Endothelial cell (in vitro differentiated cells): ENCODE measurements at regions not wholly inside any gene's neighbourhood (a gene's known extent, or its start where the extent isn't known, plus 50 kb on each side); places are given as distances from the start of the nearest gene placed in this dataset.

Experiments
- DNase-seq: peaks from one replicate; pipeline ENCODE4 v3.0.0; 2021; ENCODE audit warnings: low spot score
- H3K27ac Mint-ChIP-seq: one replicate; pipeline ENCODE4 v1.8.0; 2021; ENCODE audit warnings: mixed read lengths, inconsistent platforms; ENCODE audit not compliant: unreplicated experiment
- H3K27me3 Mint-ChIP-seq: one replicate; pipeline ENCODE4 v1.8.0; 2021; ENCODE audit warnings: mild to moderate bottlenecking, moderate library complexity, mixed read lengths, inconsistent platforms; ENCODE audit not compliant: unreplicated experiment
- H3K36me3 Mint-ChIP-seq: one replicate; pipeline ENCODE4 v1.8.0; 2021; ENCODE audit warnings: mild to moderate bottlenecking, low read depth, mixed read lengths, inconsistent platforms; ENCODE audit not compliant: unreplicated experiment
- H3K4me1 Mint-ChIP-seq: one replicate; pipeline ENCODE4 v1.8.0; 2021; ENCODE audit warnings: mild to moderate bottlenecking, mixed read lengths, inconsistent platforms; ENCODE audit not compliant: unreplicated experiment
- H3K4me3 Mint-ChIP-seq: one replicate; pipeline ENCODE4 v1.8.0; 2021; ENCODE audit warnings: mild to moderate bottlenecking, mixed read lengths, inconsistent platforms; ENCODE audit not compliant: unreplicated experiment
- H3K9me3 Mint-ChIP-seq: one replicate; pipeline ENCODE4 v1.8.0; 2021; ENCODE audit warnings: mixed read lengths, inconsistent platforms; ENCODE audit not compliant: unreplicated experiment
- TF ChIP-seq, protein P1 (sequence below): fragments of 200-600 bp; sonication (generic); IDR thresholded peaks from one replicate; pipeline ENCODE4 v1.5.0; 2021; ENCODE audit warnings: antibody characterized with exemption; ENCODE audit not compliant: unreplicated experiment

DNA sequence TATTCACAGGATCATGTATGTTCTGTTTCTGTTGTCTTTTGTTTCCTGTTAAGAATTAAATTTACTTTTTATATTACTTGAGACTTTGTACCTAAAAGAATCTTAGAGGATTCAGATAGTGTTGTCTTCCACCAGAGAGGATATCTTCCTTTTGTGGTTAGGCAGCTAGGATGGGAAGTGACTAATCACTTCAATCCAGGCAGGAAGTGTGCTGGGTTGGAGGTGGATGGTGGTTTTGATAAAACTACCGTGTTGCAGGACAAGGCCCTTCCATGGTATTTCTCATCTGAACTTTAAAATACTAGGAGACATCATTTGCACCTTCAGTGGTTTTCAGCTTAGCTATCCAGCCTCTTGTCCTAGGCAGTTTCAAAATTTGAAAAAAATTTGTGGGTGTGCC lies 728.6 kb upstream of the CDH2 start:
- Mint-ChIP-seq H3K4me1 (peaks cover 6% of the 10 kb centered on the region), H3K9me3 (no peaks in the 10 kb centered on the region), H3K4me3 (no peak overlapping the region), H3K27me3 (no peaks in the 10 kb centered on the region), H3K36me3 (peaks cover 12% of the 10 kb centered on the region), H3K27ac (peak overlapping the region; percentile 17)
- TF ChIP-seq, protein P1, sequence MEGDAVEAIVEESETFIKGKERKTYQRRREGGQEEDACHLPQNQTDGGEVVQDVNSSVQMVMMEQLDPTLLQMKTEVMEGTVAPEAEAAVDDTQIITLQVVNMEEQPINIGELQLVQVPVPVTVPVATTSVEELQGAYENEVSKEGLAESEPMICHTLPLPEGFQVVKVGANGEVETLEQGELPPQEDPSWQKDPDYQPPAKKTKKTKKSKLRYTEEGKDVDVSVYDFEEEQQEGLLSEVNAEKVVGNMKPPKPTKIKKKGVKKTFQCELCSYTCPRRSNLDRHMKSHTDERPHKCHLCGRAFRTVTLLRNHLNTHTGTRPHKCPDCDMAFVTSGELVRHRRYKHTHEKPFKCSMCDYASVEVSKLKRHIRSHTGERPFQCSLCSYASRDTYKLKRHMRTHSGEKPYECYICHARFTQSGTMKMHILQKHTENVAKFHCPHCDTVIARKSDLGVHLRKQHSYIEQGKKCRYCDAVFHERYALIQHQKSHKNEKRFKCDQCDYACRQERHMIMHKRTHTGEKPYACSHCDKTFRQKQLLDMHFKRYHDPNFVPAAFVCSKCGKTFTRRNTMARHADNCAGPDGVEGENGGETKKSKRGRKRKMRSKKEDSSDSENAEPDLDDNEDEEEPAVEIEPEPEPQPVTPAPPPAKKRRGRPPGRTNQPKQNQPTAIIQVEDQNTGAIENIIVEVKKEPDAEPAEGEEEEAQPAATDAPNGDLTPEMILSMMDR: no peak
- DNase-seq: no peak

GRCh38 chr18:28904789-28905364 lies 727.9 kb upstream of the CDH2 start:
- Mint-ChIP-seq H3K4me3 (no peak overlapping the region), H3K36me3 (peaks cover 12% of the 10 kb centered on the region), H3K4me1 (peaks cover 10% of the 10 kb centered on the region), H3K27me3 (no peaks in the 10 kb centered on the region), H3K9me3 (no peaks in the 10 kb centered on the region), H3K27ac (no peak overlapping the region)
- DNase-seq: no peak
- TF ChIP-seq, protein P1: no peak

DNA sequence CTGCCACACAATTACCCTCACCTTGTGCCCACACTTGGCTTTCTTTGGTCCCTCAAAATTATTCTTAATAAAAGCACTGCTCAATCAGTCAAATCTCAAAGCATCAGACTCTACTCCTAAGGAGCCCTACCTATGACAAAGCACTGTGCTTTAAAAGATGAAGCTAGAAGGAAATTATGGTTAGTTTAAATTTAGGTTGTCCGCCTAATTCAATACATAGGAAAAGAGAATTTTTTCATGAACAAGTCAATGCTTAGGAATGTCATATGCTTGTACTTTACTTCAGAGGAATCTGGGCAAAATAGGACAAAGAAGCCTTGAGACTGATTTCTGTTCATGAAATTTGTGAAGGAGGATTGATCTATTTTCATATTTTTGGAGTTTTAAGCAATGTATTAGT lies 726.4 kb upstream of the CDH2 start:
- Mint-ChIP-seq H3K36me3 (peaks cover 12% of the 10 kb centered on the region), H3K4me1 (peaks cover 14% of the 10 kb centered on the region), H3K4me3 (no peak overlapping the region), H3K27me3 (no peaks in the 10 kb centered on the region), H3K27ac (no peak overlapping the region), H3K9me3 (no peaks in the 10 kb centered on the region)
- TF ChIP-seq, protein P1: no peak
- no peak for DNase-seq

- no peak overlapping the region for H3K4me3 Mint-ChIP-seq
- no peaks in the 10 kb centered on the region for H3K36me3 Mint-ChIP-seq
- H3K27ac Mint-ChIP-seq: no peak overlapping the region
- DNase-seq: no peak
- no peaks in the 10 kb centered on the region for H3K27me3 Mint-ChIP-seq
- TF ChIP-seq, protein P1: no peak
- H3K9me3 Mint-ChIP-seq: no peaks in the 10 kb centered on the region
- H3K4me1 Mint-ChIP-seq: peaks cover 2% of the 10 kb centered on the region
These were observed 713.9 kb upstream of the CDH2 start for GRCh38 chr18:28890791-28891190.

DNA sequence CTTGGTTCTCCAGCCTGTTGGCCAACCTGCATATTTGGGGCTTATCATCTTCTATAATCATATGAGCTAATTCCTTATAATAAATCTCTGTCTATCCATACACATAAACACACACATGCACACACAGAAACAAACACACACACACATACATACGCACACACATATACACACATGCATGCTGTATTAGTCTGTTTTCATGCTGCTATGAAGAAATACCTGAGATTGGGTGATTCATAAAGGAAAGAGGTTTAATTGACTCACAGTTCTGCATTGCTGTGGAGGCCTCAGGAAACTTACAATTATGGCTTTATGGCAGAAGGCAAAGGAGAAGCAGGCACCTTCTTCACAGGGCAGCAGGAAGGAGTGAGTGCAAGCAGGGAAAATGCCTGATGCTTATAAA lies 707.4 kb upstream of the CDH2 start:
- Mint-ChIP-seq H3K9me3 (no peaks in the 10 kb centered on the region), H3K27ac (no peak overlapping the region), H3K36me3 (no peaks in the 10 kb centered on the region), H3K4me1 (peaks cover 3% of the 10 kb centered on the region), H3K4me3 (no peak overlapping the region), H3K27me3 (peaks cover 2% of the 10 kb centered on the region)
- TF ChIP-seq, protein P1: no peak
- DNase-seq: no peak
